Breast epithelium (tissue), 4 donors: ENCODE measurements at regions not wholly inside any gene's neighbourhood (a gene's known extent, or its start where the extent isn't known, plus 50 kb on each side); places are given as distances from the start of the nearest gene placed in this dataset.
"Not testable (repeated sequence)": the region's sequence is repeated elsewhere in the genome, so short reads cannot be mapped to it uniquely, and the experiment has no call there.

Source experiments
- DNase-seq, 2 donors: peaks; one replicate each; pipeline ENCODE4 v3.0.0-alpha.2; 2019; ENCODE audit warnings: low spot score in 2 of 2
- H3K27ac ChIP-seq, 2 donors: fragments of 200-600 bp; sonication (generic) in 1 of 2; one replicate each; pipeline ENCODE4 v1.5.1; 2016 to 2019; ENCODE audit warnings: mild to moderate bottlenecking in 1 of 2
- H3K27me3 ChIP-seq, 2 donors: fragments of 200-600 bp; sonication (generic) in 1 of 2; one replicate each; pipeline versions ENCODE4 v1.5.1 to v1.6.0; 2017 to 2019; ENCODE audit warnings: control low read depth in 1 of 2, mild to moderate bottlenecking in 1 of 2
- H3K36me3 ChIP-seq: fragments of 200-600 bp; one replicate; pipeline ENCODE4 v1.5.1; 2019
- H3K4me1 ChIP-seq, 2 donors: fragments of 200-600 bp; sonication (generic); one replicate each; pipeline ENCODE4 v1.5.1; 2016 to 2019; ENCODE audit warnings: control low read depth in 1 of 2
- H3K4me3 ChIP-seq, 3 donors: fragments of 200-600 bp; sonication (generic); 1 replicate in 2 of 3; 2 replicates in 1 of 3; pipeline ENCODE4 v1.5.1; 2016 to 2019; ENCODE audit warnings: mild to moderate bottlenecking in 3 of 3, moderate library complexity in 2 of 3
- H3K9me3 ChIP-seq, 2 donors: fragments of 200-600 bp; sonication (generic) in 1 of 2; one replicate each; pipeline ENCODE4 v1.5.1; 2016 to 2019; ENCODE audit warnings: control low read depth in 1 of 2
- POLR2A ChIP-seq: fragments of 450-650 bp; IDR thresholded peaks from one replicate; pipeline ENCODE4 v1.6.1; 2016; ENCODE audit warnings: antibody characterized with exemption, mild to moderate bottlenecking, moderate library complexity
- POLR2AphosphoS5 ChIP-seq, 3 donors: sonication (generic); formaldehyde crosslinking; IDR thresholded peaks; one replicate each; pipeline ENCODE4 v1.6.1; 2017; ENCODE audit warnings: antibody characterized with exemption in 3 of 3
- intact Hi-C: fragments of 100-400 bp; cut with DNase I; formaldehyde crosslinking; loops from one replicate; pipeline ENCODE4 v1.15.1; 2023; ENCODE audit warnings: low total_unique reads
- TF ChIP-seq, protein P1 (sequence below), 3 donors: fragments of 450-650 bp; IDR thresholded peaks; one replicate each; pipeline ENCODE4 v1.5.1; 2016 to 2017; ENCODE audit warnings: antibody characterized with exemption in 3 of 3, mild to moderate bottlenecking in 3 of 3, moderate library complexity in 3 of 3

DNA sequence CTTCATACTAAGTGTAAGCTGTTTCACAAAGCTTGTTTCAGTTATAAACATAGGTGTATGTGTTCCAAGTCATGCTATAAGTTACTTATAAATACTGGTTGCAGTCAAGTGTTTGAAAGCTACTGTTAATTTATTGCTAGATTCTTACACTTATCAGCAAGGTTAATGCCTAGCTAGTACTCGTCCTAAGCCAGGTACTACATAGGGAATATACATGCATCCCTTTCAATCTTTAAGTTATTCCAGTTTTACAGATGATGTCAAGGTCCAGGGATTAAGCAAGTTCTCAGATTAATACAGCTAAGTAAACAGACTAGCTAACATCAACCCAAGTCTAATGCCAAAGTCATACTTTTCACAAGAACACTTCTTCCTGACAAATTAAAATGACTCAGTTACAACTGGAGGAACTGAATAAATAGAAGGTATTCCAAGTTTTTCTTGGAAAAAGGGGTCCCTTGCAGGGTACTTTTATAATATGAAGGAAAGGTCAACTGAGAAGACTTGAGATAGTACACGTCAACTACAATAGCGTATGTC, 652.2 kb upstream of the USP24 start:
- H3K27ac ChIP-seq, result no peak overlapping the region

GRCh38 chr1:55865778-55866177, 650.6 kb upstream of the USP24 start:
- H3K36me3 ChIP-seq, H3K27ac ChIP-seq, DNase-seq, H3K4me3 ChIP-seq, H3K9me3 ChIP-seq, intact Hi-C loops, H3K4me1 ChIP-seq, H3K27me3 ChIP-seq: not testable (repeated sequence)

More for the DNA sequence above, 652.2 kb upstream of the USP24 start:
- H3K27me3 ChIP-seq, result no peaks in the 10 kb centered on the region
- no peaks in the 10 kb centered on the region for H3K9me3 ChIP-seq
- no peak for TF ChIP-seq POLR2A
- H3K4me3 ChIP-seq, result no peak overlapping the region
- H3K4me1 ChIP-seq, result no peaks in the 10 kb centered on the region
- no peak for DNase-seq
- H3K36me3 ChIP-seq, result no peaks in the 10 kb centered on the region
- intact Hi-C loops, result no loop called here

DNA sequence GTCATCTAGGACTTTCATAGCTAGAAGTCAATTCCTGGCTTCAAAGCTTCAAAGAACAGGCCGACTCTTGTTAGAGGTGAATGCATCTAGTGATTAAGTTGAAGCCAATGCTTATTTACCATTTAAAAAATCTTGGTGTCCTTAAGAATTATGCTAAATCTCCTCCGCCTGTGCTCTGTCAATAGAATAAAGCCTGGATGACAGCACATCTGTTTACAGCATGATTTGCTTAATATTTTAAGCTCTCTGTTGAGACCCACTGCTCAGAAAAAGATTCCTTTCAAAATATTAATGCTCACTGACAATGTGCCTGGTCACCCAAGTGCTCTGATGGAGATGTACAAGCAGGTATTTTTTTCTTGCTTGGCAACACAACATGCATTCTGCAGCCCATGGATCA, 649.1 kb upstream of the USP24 start:
- Histone ChIP-seq H3K4me3 (no peak overlapping the region), H3K27ac (no peak overlapping the region), H3K36me3 (no peaks in the 10 kb centered on the region), H3K4me1 (no peaks in the 10 kb centered on the region), H3K27me3 (no peaks in the 10 kb centered on the region), H3K9me3 (no peaks in the 10 kb centered on the region)
- DNase-seq, result no peak
- TF ChIP-seq, protein P1, sequence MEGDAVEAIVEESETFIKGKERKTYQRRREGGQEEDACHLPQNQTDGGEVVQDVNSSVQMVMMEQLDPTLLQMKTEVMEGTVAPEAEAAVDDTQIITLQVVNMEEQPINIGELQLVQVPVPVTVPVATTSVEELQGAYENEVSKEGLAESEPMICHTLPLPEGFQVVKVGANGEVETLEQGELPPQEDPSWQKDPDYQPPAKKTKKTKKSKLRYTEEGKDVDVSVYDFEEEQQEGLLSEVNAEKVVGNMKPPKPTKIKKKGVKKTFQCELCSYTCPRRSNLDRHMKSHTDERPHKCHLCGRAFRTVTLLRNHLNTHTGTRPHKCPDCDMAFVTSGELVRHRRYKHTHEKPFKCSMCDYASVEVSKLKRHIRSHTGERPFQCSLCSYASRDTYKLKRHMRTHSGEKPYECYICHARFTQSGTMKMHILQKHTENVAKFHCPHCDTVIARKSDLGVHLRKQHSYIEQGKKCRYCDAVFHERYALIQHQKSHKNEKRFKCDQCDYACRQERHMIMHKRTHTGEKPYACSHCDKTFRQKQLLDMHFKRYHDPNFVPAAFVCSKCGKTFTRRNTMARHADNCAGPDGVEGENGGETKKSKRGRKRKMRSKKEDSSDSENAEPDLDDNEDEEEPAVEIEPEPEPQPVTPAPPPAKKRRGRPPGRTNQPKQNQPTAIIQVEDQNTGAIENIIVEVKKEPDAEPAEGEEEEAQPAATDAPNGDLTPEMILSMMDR (IDR thresholded peaks at IDR 0.05), result no peak
- intact Hi-C loops, result no loop called here

DNA sequence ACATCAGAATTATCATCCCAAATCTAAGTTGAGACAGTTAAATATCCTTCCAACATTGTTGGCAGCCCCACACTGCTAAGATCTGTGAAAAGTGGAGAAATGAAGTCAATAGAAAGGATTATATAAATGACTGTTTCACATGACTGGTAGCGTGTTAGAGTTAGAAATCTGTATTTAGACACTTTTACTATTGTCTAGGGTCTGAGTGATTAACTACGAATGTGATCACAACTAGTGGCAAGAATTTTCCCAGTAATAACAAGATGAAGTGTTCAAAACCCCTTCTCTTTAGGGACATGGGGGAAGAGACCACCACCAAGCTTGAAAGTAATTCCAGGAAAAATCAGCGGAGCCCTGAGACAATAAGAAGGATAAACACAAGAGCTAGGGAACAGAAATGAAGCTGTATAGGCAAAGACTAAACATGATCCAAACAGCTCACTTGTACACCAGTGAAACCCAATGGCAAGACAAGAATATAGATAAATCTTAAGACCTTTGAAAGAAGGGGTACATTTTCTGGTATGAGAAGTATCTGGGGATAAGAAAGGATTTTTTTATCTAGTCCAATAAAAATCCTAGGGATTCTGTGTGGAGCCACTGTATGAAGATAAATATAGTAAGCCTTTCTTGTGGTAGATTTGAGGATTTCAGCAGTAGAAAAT, 646.6 kb upstream of the USP24 start:
- no peaks in the 10 kb centered on the region for H3K27me3 ChIP-seq
- DNase-seq, result no peak
- no peak overlapping the region for H3K4me3 ChIP-seq
- no peaks in the 10 kb centered on the region for H3K36me3 ChIP-seq
- no peaks in the 10 kb centered on the region for H3K9me3 ChIP-seq
- H3K4me1 ChIP-seq, result no peaks in the 10 kb centered on the region
- intact Hi-C loops, result no loop called here
- H3K27ac ChIP-seq, result no peak overlapping the region
- TF ChIP-seq POLR2A (no peak), POLR2AphosphoS5 (IDR thresholded peaks at IDR 0.05) (no peak)
- TF ChIP-seq, protein P1 (IDR thresholded peaks at IDR 0.05), result no peak

DNA sequence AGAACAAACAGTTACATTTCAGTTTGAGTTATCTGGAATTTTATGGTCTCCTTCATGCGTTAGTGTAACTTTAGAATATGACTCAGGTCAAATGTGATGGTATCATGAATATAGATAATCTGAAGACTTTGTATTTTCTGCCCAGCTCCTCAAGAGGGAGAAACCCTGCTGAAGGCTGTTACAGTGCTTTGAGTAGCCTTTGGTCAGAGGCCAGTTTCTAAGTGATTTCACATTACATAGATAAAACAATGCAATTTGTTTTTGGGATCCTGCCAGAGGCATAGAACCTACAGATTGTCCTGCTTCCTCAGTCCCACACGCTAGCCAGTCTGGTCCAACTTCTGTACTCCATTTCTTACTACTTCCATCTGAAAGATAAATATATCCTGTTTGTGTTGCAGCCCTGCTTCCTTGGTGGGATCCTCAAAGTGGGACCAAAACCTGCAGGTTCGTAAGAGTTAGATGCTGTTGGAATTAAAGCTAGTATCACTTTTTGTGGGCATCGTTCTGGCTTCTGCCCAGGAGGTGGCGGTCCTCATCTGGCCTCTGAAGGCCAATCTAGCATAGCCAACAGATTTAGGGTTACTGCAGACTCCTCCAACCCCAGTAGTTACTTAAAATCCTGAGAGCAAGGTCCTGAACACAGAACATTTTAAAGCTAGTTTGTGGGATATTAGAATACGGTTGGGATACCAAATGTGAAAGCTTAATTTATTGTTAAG, 645.8 kb upstream of the USP24 start:
- no peak overlapping the region for H3K4me3 ChIP-seq
- intact Hi-C loops, result no loop called here
- TF ChIP-seq, protein P1 (IDR thresholded peaks at IDR 0.05), result no peak
- TF ChIP-seq POLR2A (no peak), POLR2AphosphoS5 (IDR thresholded peaks at IDR 0.05) (no peak)
- H3K27ac ChIP-seq, result no peak overlapping the region
- H3K36me3 ChIP-seq, result no peaks in the 10 kb centered on the region
- no peaks in the 10 kb centered on the region for H3K4me1 ChIP-seq
- H3K9me3 ChIP-seq, result no peaks in the 10 kb centered on the region
- no peak for DNase-seq
- H3K27me3 ChIP-seq, result no peaks in the 10 kb centered on the region

GRCh38 chr1:55860326-55860725, 645.2 kb upstream of the USP24 start:
- intact Hi-C loops, result no loop called here
- Histone ChIP-seq H3K36me3 (no peaks in the 10 kb centered on the region), H3K4me1 (no peaks in the 10 kb centered on the region), H3K27me3 (no peaks in the 10 kb centered on the region), H3K9me3 (no peaks in the 10 kb centered on the region), H3K4me3 (no peak overlapping the region), H3K27ac (no peak overlapping the region)
- DNase-seq, result no peak
- TF ChIP-seq POLR2A (no peak), POLR2AphosphoS5 (IDR thresholded peaks at IDR 0.05) (no peak)
- TF ChIP-seq, protein P1 (IDR thresholded peaks at IDR 0.05), result no peak
